Ascending aorta (tissue), 2 donors: ENCODE measurements at regions not wholly inside any gene's neighbourhood (a gene's known extent, or its start where the extent isn't known, plus 50 kb on each side); places are given as distances from the start of the nearest gene placed in this dataset.

ENCODE experiments used
- DNase-seq, 2 donors: peaks; one replicate each; pipeline ENCODE4 v3.0.0-alpha.2; 2019; ENCODE audit warnings: low spot score in 2 of 2
- H3K27ac ChIP-seq, 2 donors: fragments of 200-600 bp; sonication (generic); one replicate each; pipeline ENCODE4 v1.5.1; 2016 to 2017; ENCODE audit warnings: mild to moderate bottlenecking in 1 of 2
- H3K27me3 ChIP-seq: fragments of 200-600 bp; sonication (generic); one replicate; pipeline ENCODE4 v1.5.1; 2017
- H3K36me3 ChIP-seq, 2 donors: fragments of 200-600 bp; sonication (generic); one replicate each; pipeline ENCODE4 v1.5.1; 2016
- H3K4me1 ChIP-seq, 2 donors: fragments of 200-600 bp; sonication (generic); one replicate each; pipeline ENCODE4 v1.5.1; 2016 to 2017; ENCODE audit warnings: mild to moderate bottlenecking in 1 of 2
- H3K4me3 ChIP-seq, 2 donors: fragments of 200-600 bp; sonication (generic); one replicate each; pipeline ENCODE4 v1.5.1; 2016 to 2017; ENCODE audit warnings: mild to moderate bottlenecking in 1 of 2
- H3K9me3 ChIP-seq, 2 donors: fragments of 200-600 bp; sonication (generic); one replicate each; pipeline ENCODE4 v1.5.1; 2016
- intact Hi-C: fragments of 100-400 bp; cut with DNase I; formaldehyde crosslinking; loops from one replicate; pipeline ENCODE4 v1.15.1; 2023
- TF ChIP-seq, protein P1 (sequence below), 3 experiments: fragments of 200-600 bp in 2 of 3; fragments of 450-650 bp in 1 of 3; sonication (generic) in 2 of 3; IDR thresholded peaks; one replicate each; pipeline ENCODE4 v1.5.1; 2016 to 2019; ENCODE audit warnings: antibody characterized with exemption in 3 of 3, mild to moderate bottlenecking in 1 of 3, moderate library complexity in 1 of 3

DNA sequence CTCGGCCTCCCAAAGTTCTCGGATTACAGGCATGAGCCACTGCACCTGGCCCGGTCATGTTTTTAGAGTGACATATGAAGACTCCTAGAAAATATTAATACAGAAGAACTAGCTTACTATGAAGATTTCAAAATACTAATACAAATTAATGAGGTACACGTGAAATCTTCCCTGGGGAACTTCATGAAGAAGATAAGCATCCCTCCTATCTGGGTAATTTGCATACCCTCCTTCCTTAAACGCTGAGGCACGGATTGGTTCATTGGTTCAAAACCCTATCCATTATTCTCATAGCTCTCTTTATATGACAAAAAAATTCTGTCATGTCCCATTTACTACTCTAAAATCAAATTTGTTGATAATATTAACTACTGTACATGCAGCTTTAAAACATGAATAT is 224.8 kb upstream of the KLF14 start:
- no peak overlapping the region for H3K27ac ChIP-seq
- intact Hi-C loops = no loop called here
- H3K27me3 ChIP-seq = no peaks in the 10 kb centered on the region
- DNase-seq = no peak
- H3K9me3 ChIP-seq = no peaks in the 10 kb centered on the region
- TF ChIP-seq, protein P1, sequence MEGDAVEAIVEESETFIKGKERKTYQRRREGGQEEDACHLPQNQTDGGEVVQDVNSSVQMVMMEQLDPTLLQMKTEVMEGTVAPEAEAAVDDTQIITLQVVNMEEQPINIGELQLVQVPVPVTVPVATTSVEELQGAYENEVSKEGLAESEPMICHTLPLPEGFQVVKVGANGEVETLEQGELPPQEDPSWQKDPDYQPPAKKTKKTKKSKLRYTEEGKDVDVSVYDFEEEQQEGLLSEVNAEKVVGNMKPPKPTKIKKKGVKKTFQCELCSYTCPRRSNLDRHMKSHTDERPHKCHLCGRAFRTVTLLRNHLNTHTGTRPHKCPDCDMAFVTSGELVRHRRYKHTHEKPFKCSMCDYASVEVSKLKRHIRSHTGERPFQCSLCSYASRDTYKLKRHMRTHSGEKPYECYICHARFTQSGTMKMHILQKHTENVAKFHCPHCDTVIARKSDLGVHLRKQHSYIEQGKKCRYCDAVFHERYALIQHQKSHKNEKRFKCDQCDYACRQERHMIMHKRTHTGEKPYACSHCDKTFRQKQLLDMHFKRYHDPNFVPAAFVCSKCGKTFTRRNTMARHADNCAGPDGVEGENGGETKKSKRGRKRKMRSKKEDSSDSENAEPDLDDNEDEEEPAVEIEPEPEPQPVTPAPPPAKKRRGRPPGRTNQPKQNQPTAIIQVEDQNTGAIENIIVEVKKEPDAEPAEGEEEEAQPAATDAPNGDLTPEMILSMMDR (IDR thresholded peaks at IDR 0.05) = no peak
- peaks cover 0 to 25% of the 10 kb centered on the region in 2 donors for H3K36me3 ChIP-seq
- H3K4me1 ChIP-seq = peaks cover 9 to 19% of the 10 kb centered on the region in 2 donors
- no peak overlapping the region for H3K4me3 ChIP-seq

DNA sequence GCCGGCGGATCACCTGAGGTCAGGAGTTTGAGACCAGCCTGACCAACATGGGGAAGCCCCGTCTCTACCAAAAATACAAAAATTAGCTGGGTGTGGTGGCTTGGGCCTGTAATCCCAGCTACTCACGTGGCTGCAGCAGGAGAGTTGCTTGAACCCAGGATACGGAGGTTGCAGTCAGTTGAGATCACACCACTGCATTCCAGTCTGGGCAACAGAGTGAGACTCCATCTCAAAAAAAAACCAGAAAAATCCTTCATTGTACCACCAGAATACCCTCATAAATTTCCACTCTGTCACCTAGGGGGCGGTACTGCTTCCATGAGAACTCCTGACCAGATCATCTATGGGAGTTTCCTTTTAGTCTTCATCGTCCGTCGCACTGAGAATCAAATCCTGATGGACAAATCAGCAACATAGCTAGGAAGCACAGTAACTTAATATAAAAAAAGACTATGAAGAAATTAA is 225.8 kb upstream of the KLF14 start:
- Histone ChIP-seq H3K36me3 (peaks cover 0 to 32% of the 10 kb centered on the region in 2 donors), H3K27me3 (no peaks in the 10 kb centered on the region), H3K27ac (peak overlapping the region in 1 of 2 donors; percentile 30), H3K9me3 (no peaks in the 10 kb centered on the region), H3K4me3 (no peak overlapping the region), H3K4me1 (peaks cover 9 to 19% of the 10 kb centered on the region in 2 donors)
- no peak for DNase-seq
- intact Hi-C loops = no loop called here
- TF ChIP-seq, protein P1 (IDR thresholded peaks at IDR 0.05) = peak in 1 of 3 experiments; percentile 11

DNA sequence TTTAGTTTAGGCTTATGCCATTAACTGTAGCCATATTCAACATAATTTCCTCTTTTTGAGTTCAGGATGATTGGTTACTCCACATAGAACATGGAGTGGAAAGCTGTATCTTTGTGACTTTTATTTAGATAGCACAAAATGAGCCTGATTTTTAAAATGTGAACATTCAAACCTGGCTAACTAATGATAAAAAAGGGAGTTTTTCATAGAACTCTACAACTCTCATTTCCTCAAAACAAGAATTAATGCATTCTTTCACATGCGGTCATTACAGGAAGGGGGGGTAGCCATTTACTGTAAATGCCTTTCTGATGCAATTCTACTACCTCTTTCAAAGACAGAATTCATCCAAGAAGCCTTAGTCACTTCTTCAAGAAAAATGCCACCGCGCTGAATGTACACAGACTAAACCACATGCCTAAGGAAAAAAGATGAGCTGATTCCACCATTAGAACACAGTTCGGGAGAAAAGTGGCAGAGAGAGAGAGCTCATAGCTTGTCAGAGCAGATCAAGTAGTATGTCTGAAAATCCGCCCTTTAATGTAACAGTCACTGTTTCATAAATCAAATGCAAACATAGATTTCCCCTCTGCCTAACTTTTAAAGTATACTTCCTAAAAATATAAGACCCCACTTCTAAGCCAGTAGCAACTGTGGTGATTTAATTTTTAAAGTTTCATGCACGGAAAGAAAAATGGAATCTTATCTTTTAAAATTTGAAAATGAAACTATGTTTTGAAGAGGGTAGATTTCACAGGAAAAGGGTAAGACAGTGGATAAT is 226.4 kb upstream of the KLF14 start:
- Histone ChIP-seq H3K36me3 (peaks cover 0 to 31% of the 10 kb centered on the region in 2 donors), H3K9me3 (no peaks in the 10 kb centered on the region), H3K4me3 (no peak overlapping the region), H3K27me3 (no peaks in the 10 kb centered on the region), H3K4me1 (peaks cover 9 to 19% of the 10 kb centered on the region in 2 donors), H3K27ac (peak overlapping the region in 1 of 2 donors; percentile 30)
- DNase-seq = no peak
- intact Hi-C loops = no loop called here
- TF ChIP-seq, protein P1 (IDR thresholded peaks at IDR 0.05) = no peak

DNA sequence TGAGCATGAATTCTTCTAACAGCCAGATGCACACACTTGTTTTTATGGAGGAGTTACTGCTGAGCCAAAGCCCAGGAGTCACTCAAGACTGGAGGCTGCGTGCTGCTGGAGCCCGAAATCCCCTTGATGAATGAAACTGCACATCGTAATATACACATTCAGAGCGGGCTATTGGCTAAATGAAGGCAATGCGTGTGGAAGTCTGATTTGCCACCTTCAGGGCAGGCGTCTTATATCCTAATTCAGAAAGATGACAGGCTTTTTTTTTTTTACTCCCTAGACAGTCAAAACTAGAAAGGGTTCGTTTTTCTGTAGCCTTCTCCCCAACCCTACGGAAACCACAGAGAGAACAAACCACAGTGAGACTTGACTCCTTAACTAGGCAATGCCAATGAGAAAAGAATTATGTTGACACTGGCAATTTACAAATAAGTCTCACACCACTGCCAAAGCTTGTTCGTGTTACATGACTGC is 227.2 kb upstream of the KLF14 start:
- Histone ChIP-seq H3K4me1 (peaks cover 9 to 19% of the 10 kb centered on the region in 2 donors), H3K4me3 (no peak overlapping the region), H3K36me3 (peaks cover 5 to 30% of the 10 kb centered on the region in 2 donors), H3K27me3 (no peaks in the 10 kb centered on the region), H3K27ac (peak overlapping the region; percentile 8 to 30), H3K9me3 (no peaks in the 10 kb centered on the region)
- intact Hi-C loops = no loop called here
- DNase-seq = no peak
- TF ChIP-seq, protein P1 (IDR thresholded peaks at IDR 0.05) = no peak

DNA sequence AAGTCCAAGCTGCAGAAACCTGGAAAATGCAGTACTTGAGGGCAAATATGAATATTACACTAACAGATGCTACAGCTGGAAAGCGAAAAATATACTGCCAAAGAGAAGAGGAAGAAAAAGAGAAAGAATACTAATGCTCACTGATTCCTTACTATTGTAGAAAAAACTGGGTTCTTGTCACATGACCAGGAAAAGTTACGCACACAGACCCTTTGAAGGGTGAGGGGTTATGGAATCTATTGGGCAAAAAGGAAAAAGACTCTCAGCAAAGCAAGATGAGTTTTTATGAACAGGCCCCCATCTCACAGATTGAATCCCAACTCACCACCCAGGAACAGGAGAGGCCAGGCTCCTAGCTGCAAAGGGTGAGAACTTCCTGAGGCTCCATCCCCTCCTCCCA is 228.1 kb upstream of the KLF14 start:
- TF ChIP-seq, protein P1 (IDR thresholded peaks at IDR 0.05) = no peak
- intact Hi-C loops = no loop called here
- Histone ChIP-seq H3K4me1 (peaks cover 5 to 12% of the 10 kb centered on the region in 2 donors), H3K4me3 (no peak overlapping the region), H3K27me3 (no peaks in the 10 kb centered on the region), H3K36me3 (peaks cover 9 to 30% of the 10 kb centered on the region in 2 donors), H3K9me3 (no peaks in the 10 kb centered on the region), H3K27ac (peak overlapping the region in 1 of 2 donors; percentile 8)
- no peak for DNase-seq
